HG03571 (cell line): ENCODE measurements at regions not wholly inside any gene's neighbourhood (a gene's known extent, or its start where the extent isn't known, plus 50 kb on each side); places are given as distances from the start of the nearest gene placed in this dataset.

Experiments used
- ATAC-seq: cut with Tn5 transposase; IDR thresholded peaks from one replicate; pipeline ENCODE4 v1.9.1; 2021; ENCODE audit not compliant: unreplicated experiment

GRCh38 chr5:167001246-167001645 lies 1290.2 kb upstream of the WWC1 start:
- ATAC-seq = no peak

- no peak for ATAC-seq
Observed at GRCh38 chr5:167008705-167009104, 1282.7 kb upstream of the WWC1 start.

- ATAC-seq = no peak
Observed at GRCh38 chr5:167011196-167011595, 1280.2 kb upstream of the WWC1 start.

GRCh38 chr5:167012123-167013034 lies 1279.1 kb upstream of the WWC1 start:
- no peak for ATAC-seq

GRCh38 chr5:167014401-167015056 lies 1276.9 kb upstream of the WWC1 start:
- ATAC-seq = no peak

GRCh38 chr5:167020418-167020817 lies 1271.0 kb upstream of the WWC1 start:
- ATAC-seq = no peak

- no peak for ATAC-seq
Observed at GRCh38 chr5:167029488-167029887, 1262.0 kb upstream of the WWC1 start.

GRCh38 chr5:167030500-167031120 lies 1260.8 kb upstream of the WWC1 start:
- ATAC-seq = no peak

GRCh38 chr5:167036585-167036984 lies 1254.9 kb upstream of the WWC1 start:
- no peak for ATAC-seq

GRCh38 chr5:167049043-167049663 lies 1242.3 kb upstream of the WWC1 start:
- ATAC-seq = no peak

GRCh38 chr5:167049771-167050567 lies 1241.5 kb upstream of the WWC1 start:
- ATAC-seq = no peak

- no peak for ATAC-seq
Observed at GRCh38 chr5:167050568-167051401, 1240.7 kb upstream of the WWC1 start.

GRCh38 chr5:167051402-167051768 lies 1240.1 kb upstream of the WWC1 start:
- ATAC-seq = no peak

- ATAC-seq = no peak
Observed at GRCh38 chr5:167052791-167053190, 1238.7 kb upstream of the WWC1 start.

GRCh38 chr5:167057665-167058064 lies 1233.8 kb upstream of the WWC1 start:
- no peak for ATAC-seq

- ATAC-seq = no peak
Observed at GRCh38 chr5:167061695-167062094, 1229.8 kb upstream of the WWC1 start.

- no peak for ATAC-seq
Observed at GRCh38 chr5:167063116-167063515, 1228.3 kb upstream of the WWC1 start.

- no peak for ATAC-seq
Observed at GRCh38 chr5:167063788-167064187, 1227.7 kb upstream of the WWC1 start.

GRCh38 chr5:167064198-167064776 lies 1227.2 kb upstream of the WWC1 start:
- ATAC-seq = no peak
